Panc1 (cell line): ENCODE measurements at regions not wholly inside any gene's neighbourhood (a gene's known extent, or its start where the extent isn't known, plus 50 kb on each side); places are given as distances from the start of the nearest gene placed in this dataset.

Experiments used
- CTCF ChIP-seq: fragments of 450-650 bp; IDR thresholded peaks from 2 replicates; pipeline ENCODE4 v1.5.1; 2017; ENCODE audit warnings: mild to moderate bottlenecking
- POLR2AphosphoS5 ChIP-seq: IDR thresholded peaks from 2 replicates; pipeline ENCODE4 v1.6.1; 2012; ENCODE audit warnings: mild to moderate bottlenecking, low read depth, low read length, moderate library complexity
- SIN3A ChIP-seq: IDR thresholded peaks from 2 replicates; pipeline ENCODE4 v1.6.1; 2012; ENCODE audit warnings: low read depth, mild to moderate bottlenecking, low read length, moderate library complexity, borderline replicate concordance; ENCODE audit not compliant: insufficient read depth

- TF ChIP-seq CTCF, result no peak
- no peak for TF ChIP-seq POLR2AphosphoS5
- TF ChIP-seq SIN3A, result no peak
Measured at GRCh38 chr6:151705993-151706733, 101.3 kb upstream of the ESR1 start.
